NB4 (cell line): ENCODE measurements at regions not wholly inside any gene's neighbourhood (a gene's known extent, or its start where the extent isn't known, plus 50 kb on each side); places are given as distances from the start of the nearest gene placed in this dataset.

Source experiments
- DNase-seq: peaks from one replicate; pipeline ENCODE4 v3.0.0; 2010; ENCODE audit warnings: low read depth
- H3K4me3 ChIP-seq: one replicate; pipeline ENCODE4 v1.5.1; 2011; ENCODE audit warnings: mild to moderate bottlenecking, low read depth, low read length, moderate library complexity
- CTCF ChIP-seq: IDR thresholded peaks from one replicate; pipeline ENCODE4 v1.5.1; 2012; ENCODE audit warnings: low read depth, low read length
- MAX ChIP-seq: IDR thresholded peaks from 2 replicates; pipeline ENCODE4 v1.6.1; 2011; ENCODE audit warnings: low read depth, low read length
- MYC ChIP-seq: IDR thresholded peaks from 2 replicates; pipeline ENCODE4 v1.6.1; 2011; ENCODE audit warnings: low read depth, low read length
- POLR2A ChIP-seq: IDR thresholded peaks from 2 replicates; pipeline ENCODE4 v1.6.1; 2011; ENCODE audit warnings: mild to moderate bottlenecking; ENCODE audit not compliant: insufficient read length; ENCODE audit errors: extremely low read depth

- H3K4me3 ChIP-seq: no peak overlapping the region
- TF ChIP-seq POLR2A: no peak
- TF ChIP-seq CTCF: no peak
- no peak for TF ChIP-seq MYC
- TF ChIP-seq MAX: no peak
- peak; percentile 32 for DNase-seq
These were observed 49.9 kb upstream of the FOXN2 start for GRCh38 chr2:48264627-48265026.
